ENCODE measurements at regions not wholly inside any gene's neighbourhood (a gene's known extent, or its start where the extent isn't known, plus 50 kb on each side); places are given as distances from the start of the nearest gene placed in this dataset.

DNA sequence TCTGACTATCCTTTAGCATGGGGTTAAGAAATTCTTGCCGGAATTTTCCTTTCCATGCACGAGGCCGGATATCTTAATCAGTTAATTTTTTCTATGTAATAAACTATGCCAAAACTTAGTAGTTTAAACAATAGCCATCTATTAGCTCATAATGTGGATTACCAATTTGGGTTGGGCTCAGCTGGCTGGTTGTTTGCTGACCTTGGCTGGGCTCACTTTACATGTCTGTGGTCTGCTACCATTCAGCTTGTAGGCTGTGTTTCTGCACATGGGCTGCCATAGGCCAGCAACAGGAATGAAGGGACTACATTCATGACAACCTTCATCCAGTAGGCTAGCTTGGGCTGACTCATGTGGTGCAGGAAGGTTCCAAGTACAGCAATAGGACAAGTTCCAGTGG lies 56.0 kb upstream of the NTPCR start:
- ATAC-seq (ENCODE audit: low read depth in 2 of 2), result no peak
- H3K4me1 Mint-ChIP-seq, result peaks cover 0 to 6% (median 1%) of the 10 kb centered on the region in 4 donors
- H3K27me3 Mint-ChIP-seq, result peaks cover 5% of the 10 kb centered on the region
- Histone ChIP-seq H3K36me3 (ENCODE audit: control insufficient read depth, insufficient read depth, low read length) (no peaks in the 10 kb centered on the region), H3K4me3 (ENCODE audit: low read depth, low read length) (no peak overlapping the region), H3K27ac (ENCODE audit: insufficient read depth, low read length, poor library complexity, severe bottlenecking) (no peak overlapping the region), H3K4me1 (ENCODE audit: control insufficient read depth, insufficient read depth, low read length, poor library complexity, severe bottlenecking) (no peaks in the 10 kb centered on the region), H3K27me3 (ENCODE audit: control insufficient read depth, insufficient read depth, low read length) (no peaks in the 10 kb centered on the region), H3K9me3 (ENCODE audit: control insufficient read depth in 2 of 2, low read length in 2 of 2) (no peaks in the 10 kb centered on the region)
- no peak for DNase-seq
- H3K27ac Mint-ChIP-seq, result no peak overlapping the region
- H3K4me3 Mint-ChIP-seq, result no peak overlapping the region
- H3K9me3 Mint-ChIP-seq, result peaks cover 0 to 2% (median 0%) of the 10 kb centered on the region in 7 donors
- H3K36me3 Mint-ChIP-seq, result no peaks in the 10 kb centered on the region

DNA sequence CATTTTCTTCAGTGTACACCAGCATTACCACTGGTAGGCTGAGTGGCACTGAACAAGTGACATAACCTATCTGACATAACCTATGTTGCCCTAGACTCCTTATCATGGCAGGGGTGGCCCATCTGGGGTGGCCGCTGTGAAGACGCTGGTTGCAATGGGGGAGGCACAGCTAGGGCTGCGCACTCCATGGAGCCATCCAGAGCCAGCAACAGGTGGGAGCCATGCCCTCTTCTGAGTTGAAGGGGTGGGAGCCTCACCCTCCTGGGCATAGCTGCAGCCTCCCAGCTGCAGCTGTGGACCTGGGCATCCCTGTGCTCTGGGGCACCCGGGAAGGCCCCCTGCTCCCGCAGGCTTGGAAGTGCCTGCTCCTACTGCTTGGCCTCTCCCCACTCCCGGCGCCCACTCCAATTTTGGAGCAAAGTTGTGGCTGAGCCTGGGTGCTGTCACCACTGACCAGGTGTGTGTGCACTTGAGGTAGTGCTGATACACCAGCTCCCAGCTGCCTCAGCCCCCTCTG lies 52.4 kb upstream of the NTPCR start:
- Mint-ChIP-seq H3K27ac (no peak overlapping the region), H3K9me3 (peaks cover 0 to 2% (median 0%) of the 10 kb centered on the region in 7 donors), H3K4me1 (peaks cover 4 to 11% (median 4%) of the 10 kb centered on the region in 4 donors), H3K27me3 (peaks cover 5% of the 10 kb centered on the region), H3K4me3 (no peak overlapping the region), H3K36me3 (no peaks in the 10 kb centered on the region)
- Histone ChIP-seq H3K9me3 (ENCODE audit: control insufficient read depth in 2 of 2, low read length in 2 of 2) (no peaks in the 10 kb centered on the region), H3K27ac (ENCODE audit: insufficient read depth, low read length, poor library complexity, severe bottlenecking) (no peak overlapping the region), H3K4me3 (ENCODE audit: low read depth, low read length) (no peak overlapping the region), H3K4me1 (ENCODE audit: control insufficient read depth, insufficient read depth, low read length, poor library complexity, severe bottlenecking) (no peaks in the 10 kb centered on the region), H3K27me3 (ENCODE audit: control insufficient read depth, insufficient read depth, low read length) (no peaks in the 10 kb centered on the region), H3K36me3 (ENCODE audit: control insufficient read depth, insufficient read depth, low read length) (no peaks in the 10 kb centered on the region)
- ATAC-seq (ENCODE audit: low read depth in 2 of 2), result no peak
- DNase-seq, result no peak

GRCh38 chr1:232899268-232899667 lies 51.1 kb upstream of the NTPCR start:
- no peak for DNase-seq
- Histone ChIP-seq H3K4me1 (ENCODE audit: control insufficient read depth, insufficient read depth, low read length, poor library complexity, severe bottlenecking) (no peaks in the 10 kb centered on the region), H3K27me3 (ENCODE audit: control insufficient read depth, insufficient read depth, low read length) (no peaks in the 10 kb centered on the region), H3K4me3 (ENCODE audit: low read depth, low read length) (no peak overlapping the region), H3K9me3 (ENCODE audit: control insufficient read depth in 2 of 2, low read length in 2 of 2) (no peaks in the 10 kb centered on the region), H3K27ac (ENCODE audit: insufficient read depth, low read length, poor library complexity, severe bottlenecking) (no peak overlapping the region), H3K36me3 (ENCODE audit: control insufficient read depth, insufficient read depth, low read length) (no peaks in the 10 kb centered on the region)
- H3K4me1 Mint-ChIP-seq, result peaks cover 4 to 11% (median 4%) of the 10 kb centered on the region in 4 donors
- peaks cover 5% of the 10 kb centered on the region for H3K27me3 Mint-ChIP-seq
- H3K27ac Mint-ChIP-seq, result no peak overlapping the region
- no peak overlapping the region for H3K4me3 Mint-ChIP-seq
- H3K36me3 Mint-ChIP-seq, result no peaks in the 10 kb centered on the region
- peaks cover 0 to 2% (median 0%) of the 10 kb centered on the region in 7 donors for H3K9me3 Mint-ChIP-seq
- no peak for ATAC-seq (ENCODE audit: low read depth in 2 of 2)

- no peak overlapping the region for H3K27ac ChIP-seq (ENCODE audit: insufficient read depth, low read length, poor library complexity, severe bottlenecking)
- no peak for ATAC-seq (ENCODE audit: low read depth in 2 of 2)
- no peaks in the 10 kb centered on the region for H3K27me3 ChIP-seq (ENCODE audit: control insufficient read depth, insufficient read depth, low read length)
- no peaks in the 10 kb centered on the region for H3K9me3 ChIP-seq (ENCODE audit: control insufficient read depth in 2 of 2, low read length in 2 of 2)
- Mint-ChIP-seq H3K36me3 (no peaks in the 10 kb centered on the region), H3K4me1 (peaks cover 4 to 11% (median 5%) of the 10 kb centered on the region in 4 donors), H3K4me3 (no peak overlapping the region), H3K27me3 (peaks cover 5% of the 10 kb centered on the region), H3K9me3 (peaks cover 0 to 2% (median 0%) of the 10 kb centered on the region in 7 donors), H3K27ac (no peak overlapping the region)
- no peaks in the 10 kb centered on the region for H3K36me3 ChIP-seq (ENCODE audit: control insufficient read depth, insufficient read depth, low read length)
- no peak for DNase-seq
- no peaks in the 10 kb centered on the region for H3K4me1 ChIP-seq (ENCODE audit: control insufficient read depth, insufficient read depth, low read length, poor library complexity, severe bottlenecking)
- no peak overlapping the region for H3K4me3 ChIP-seq (ENCODE audit: low read depth, low read length)
Measured at GRCh38 chr1:232899839-232900238, 50.6 kb upstream of the NTPCR start.
